ENCODE measurements at regions not wholly inside any gene's neighbourhood (a gene's known extent, or its start where the extent isn't known, plus 50 kb on each side); places are given as distances from the start of the nearest gene placed in this dataset.

DNA sequence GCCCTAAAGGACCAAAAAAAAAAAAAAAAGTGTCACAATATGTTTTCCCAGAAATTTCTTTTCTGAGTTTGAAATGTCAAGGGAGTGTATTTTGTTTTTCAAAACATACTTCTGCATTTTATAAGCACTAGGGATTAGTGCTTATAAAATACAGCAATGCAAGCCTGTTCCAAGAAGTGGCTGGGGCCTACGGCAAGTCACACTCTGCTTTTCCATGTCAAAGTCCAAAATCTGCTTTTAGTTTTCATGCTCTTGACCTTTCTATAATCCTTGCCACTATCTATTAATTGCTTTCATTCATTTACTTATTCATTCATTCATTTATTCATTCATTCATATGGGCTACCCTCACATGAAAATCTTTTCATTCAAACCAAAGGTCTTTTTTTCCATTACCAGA lies 100.1 kb upstream of the UXS1 start:
- TF ChIP-seq CTCF (conservative IDR thresholded peaks at IDR 0.05; ENCODE audit: low read depth, low read length) (no peak), EZH2phosphoT487 (IDR thresholded peaks at IDR 0.05; ENCODE audit: borderline replicate concordance, low read length) (no peak)
